Ectodermal cell (in vitro differentiated cells): ENCODE measurements at regions not wholly inside any gene's neighbourhood (a gene's known extent, or its start where the extent isn't known, plus 50 kb on each side); places are given as distances from the start of the nearest gene placed in this dataset.

Source experiments
- H3K27ac ChIP-seq: 2 replicates; pipeline ENCODE4 v1.7.0; 2013; ENCODE audit warnings: mild to moderate bottlenecking, low read depth, low read length; ENCODE audit not compliant: insufficient read depth, poor library complexity, severe bottlenecking
- H3K27me3 ChIP-seq: 2 replicates; pipeline ENCODE4 v1.7.0; 2013; ENCODE audit warnings: mild to moderate bottlenecking, low read length; ENCODE audit not compliant: insufficient read depth, control insufficient read depth, poor library complexity, severe bottlenecking
- H3K36me3 ChIP-seq: one replicate; pipeline ENCODE4 v1.7.0; 2013; ENCODE audit warnings: low read length; ENCODE audit not compliant: control insufficient read depth, insufficient read depth
- H3K4me1 ChIP-seq: one replicate; pipeline ENCODE4 v1.7.0; 2013; ENCODE audit warnings: low read length; ENCODE audit not compliant: control insufficient read depth, insufficient read depth
- H3K4me3 ChIP-seq: 2 replicates; pipeline ENCODE4 v1.7.0; 2013; ENCODE audit warnings: low read depth, low read length, control low read depth; ENCODE audit not compliant: insufficient read depth
- H3K9me3 ChIP-seq: 2 replicates; pipeline ENCODE4 v1.7.0; 2013; ENCODE audit warnings: mild to moderate bottlenecking, low read length, moderate library complexity; ENCODE audit not compliant: control insufficient read depth
- WGBS, 2 experiments: methylation state at CpG; one replicate each; pipeline ENCODE4 v1.1.7; 2013; ENCODE audit warnings: missing lambda C conversion rate in 2 of 2; 5-methylcytosine and 5-hydroxymethylcytosine counted together

DNA sequence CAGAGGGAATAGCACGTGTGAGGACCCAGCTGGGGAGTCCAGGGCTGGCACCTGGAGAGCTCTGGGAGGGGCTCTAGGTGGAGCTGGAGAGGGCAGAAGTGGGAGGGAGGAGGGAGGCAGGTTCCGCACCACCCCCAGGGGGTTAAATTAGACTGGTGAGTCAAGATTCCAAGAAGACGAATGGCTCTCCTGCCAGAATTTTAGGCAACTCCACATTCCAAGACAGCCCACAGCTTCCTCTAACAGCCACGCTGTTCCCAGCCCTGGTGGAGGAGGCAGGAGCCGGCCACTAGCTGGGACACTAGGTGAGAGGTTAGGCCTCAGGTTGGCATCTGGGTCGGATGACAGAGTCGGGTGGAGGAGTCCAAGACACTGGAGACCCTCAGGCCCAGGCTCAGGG is 60.2 kb downstream of the TFAP2C start:
- H3K36me3 ChIP-seq, result no peaks in the 10 kb centered on the region
- 75 to 76% methylated on average over 7 of the region's 7 CpGs for WGBS, 2 experiments
- no peak overlapping the region for H3K27ac ChIP-seq
- peaks cover 3% of the 10 kb centered on the region for H3K4me1 ChIP-seq
- no peak overlapping the region for H3K4me3 ChIP-seq
- no peaks in the 10 kb centered on the region for H3K9me3 ChIP-seq
- no peaks in the 10 kb centered on the region for H3K27me3 ChIP-seq

- Histone ChIP-seq H3K27ac (no peak overlapping the region), H3K27me3 (no peaks in the 10 kb centered on the region)
- WGBS, 2 experiments, result 79% methylated on average over 8 of the region's 8 CpGs
Observed at GRCh38 chr20:56689852-56690485, 60.9 kb downstream of the TFAP2C start.

DNA sequence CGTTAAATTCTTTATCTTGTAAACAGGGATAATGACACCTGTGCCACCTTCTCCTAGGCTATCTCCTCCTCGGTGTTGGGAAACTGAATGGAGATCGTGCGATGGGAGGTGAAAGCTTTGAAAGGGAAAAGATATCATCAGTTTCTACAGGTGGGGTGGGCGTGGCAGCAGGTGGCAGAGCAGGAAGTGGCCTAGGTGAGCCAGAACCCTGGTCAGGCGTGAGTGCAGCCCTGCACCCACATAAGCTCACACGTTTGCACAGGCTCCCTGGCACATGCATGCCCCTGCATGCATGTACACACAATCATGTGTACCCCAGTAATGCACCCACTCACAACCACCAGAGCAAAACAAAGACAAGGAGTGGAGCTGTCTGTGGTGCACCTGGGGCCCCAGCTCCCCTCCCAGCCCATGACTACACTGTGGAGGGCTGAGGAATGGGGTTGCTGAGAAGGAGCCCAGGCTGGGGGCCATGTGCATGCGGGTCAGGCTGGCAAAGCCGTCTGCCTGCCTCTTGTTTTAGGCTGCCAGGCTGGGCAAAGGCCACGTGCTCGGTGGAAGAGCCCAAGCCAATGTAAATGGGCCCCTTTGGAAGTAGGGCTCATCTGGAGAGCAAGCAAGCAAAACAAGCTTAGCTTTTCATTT is 61.5 kb downstream of the TFAP2C start:
- Histone ChIP-seq H3K27me3 (no peaks in the 10 kb centered on the region), H3K4me1 (peaks cover 3% of the 10 kb centered on the region), H3K36me3 (no peaks in the 10 kb centered on the region), H3K27ac (no peak overlapping the region), H3K9me3 (no peaks in the 10 kb centered on the region), H3K4me3 (no peak overlapping the region)
- 80 to 82% methylated on average over 11 of the region's 11 CpGs for WGBS, 2 experiments

More at GRCh38 chr20:56689852-56690485, 60.9 kb downstream of the TFAP2C start:
- Histone ChIP-seq H3K36me3 (no peaks in the 10 kb centered on the region), H3K9me3 (no peaks in the 10 kb centered on the region), H3K4me1 (peaks cover 3% of the 10 kb centered on the region), H3K4me3 (no peak overlapping the region)

DNA sequence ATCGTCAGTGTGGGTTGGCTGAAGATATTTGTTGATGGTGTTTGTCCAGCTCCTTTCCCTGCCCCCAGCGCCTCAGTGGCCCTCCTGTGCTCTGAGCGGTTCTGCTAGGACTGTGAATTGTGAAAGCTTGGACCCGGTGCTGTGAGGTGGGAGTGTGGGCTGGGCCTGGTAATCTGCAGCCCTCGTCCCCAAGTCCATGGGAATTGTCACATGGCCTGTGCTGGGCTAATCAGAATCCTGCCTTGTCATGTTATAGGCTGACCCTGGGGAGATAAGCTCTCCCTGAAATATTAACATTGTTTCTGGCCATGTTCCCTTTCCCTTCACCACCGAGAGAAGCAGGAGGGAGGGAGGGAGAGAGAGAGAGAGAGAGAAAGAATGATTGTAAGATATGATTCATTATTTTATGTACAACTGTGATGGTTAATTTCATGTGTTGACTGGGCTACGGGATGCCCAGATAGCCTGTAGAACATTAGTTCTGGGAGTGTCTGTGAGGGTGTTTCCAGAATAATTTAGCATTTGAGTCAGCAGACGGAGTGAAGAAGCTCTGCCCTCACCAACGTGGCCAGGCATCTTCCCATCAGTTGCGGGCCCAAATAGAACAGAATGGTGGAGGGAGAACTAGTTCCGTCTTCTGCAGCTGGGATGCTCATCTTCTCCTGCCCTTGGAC is 62.4 kb downstream of the TFAP2C start:
- Histone ChIP-seq H3K4me3 (no peak overlapping the region), H3K9me3 (no peaks in the 10 kb centered on the region), H3K4me1 (peaks cover 3% of the 10 kb centered on the region), H3K27ac (no peak overlapping the region), H3K27me3 (no peaks in the 10 kb centered on the region), H3K36me3 (no peaks in the 10 kb centered on the region)
- 83 to 85% methylated on average over 10 to 11 of the region's 11 CpGs for WGBS, 2 experiments

DNA sequence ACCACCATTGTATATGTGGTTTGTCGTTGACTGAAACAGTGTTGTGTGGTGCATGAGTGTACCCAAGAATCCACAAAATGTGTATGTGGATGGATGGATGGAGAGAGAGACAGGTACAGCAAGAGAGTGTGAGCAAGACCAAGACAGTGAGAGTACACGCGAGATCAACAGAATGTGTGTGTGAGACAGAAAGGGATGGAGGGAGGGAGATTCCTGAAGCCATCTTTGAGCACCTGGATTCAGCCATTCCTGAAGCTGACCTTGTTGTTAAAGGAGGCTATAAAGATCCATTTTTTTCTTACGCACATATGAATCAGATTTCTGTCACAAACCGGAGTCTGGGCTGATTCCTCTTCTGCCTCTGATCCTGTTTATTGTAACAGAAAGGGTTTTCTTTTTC is 64.1 kb downstream of the TFAP2C start:
- Histone ChIP-seq H3K27ac (no peak overlapping the region), H3K4me3 (no peak overlapping the region), H3K9me3 (no peaks in the 10 kb centered on the region), H3K4me1 (peaks cover 3% of the 10 kb centered on the region), H3K27me3 (no peaks in the 10 kb centered on the region), H3K36me3 (no peaks in the 10 kb centered on the region)
- 95 to 97% methylated on average over 5 of the region's 5 CpGs for WGBS, 2 experiments

- Histone ChIP-seq H3K4me1 (peaks cover 6% of the 10 kb centered on the region), H3K4me3 (no peak overlapping the region), H3K9me3 (no peaks in the 10 kb centered on the region), H3K27me3 (no peaks in the 10 kb centered on the region), H3K36me3 (no peaks in the 10 kb centered on the region), H3K27ac (no peak overlapping the region)
- 93% methylated on average over 11 of the region's 11 CpGs for WGBS, 2 experiments
Observed at GRCh38 chr20:56697476-56697875, 68.4 kb downstream of the TFAP2C start.

DNA sequence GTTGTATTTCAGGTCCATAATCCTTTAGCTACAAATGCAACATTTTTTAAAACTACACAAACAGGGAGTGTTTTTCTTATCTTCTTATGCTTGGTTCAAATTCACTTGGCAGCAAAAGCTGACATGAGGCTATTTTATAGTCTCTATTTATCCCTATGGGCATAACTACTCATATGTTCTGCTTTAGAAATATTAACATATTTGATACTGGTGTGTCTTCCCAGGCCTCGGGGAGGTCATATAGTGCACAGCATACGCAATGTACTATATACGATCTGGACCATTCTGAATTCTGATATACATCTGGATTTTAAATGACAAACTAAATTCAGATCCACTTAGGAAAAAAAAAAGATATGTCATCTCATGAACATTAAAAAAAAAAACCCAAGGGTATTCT is 69.2 kb downstream of the TFAP2C start:
- no peaks in the 10 kb centered on the region for H3K27me3 ChIP-seq
- no peak overlapping the region for H3K27ac ChIP-seq
- peaks cover 6% of the 10 kb centered on the region for H3K4me1 ChIP-seq
- no peaks in the 10 kb centered on the region for H3K9me3 ChIP-seq
- no peaks in the 10 kb centered on the region for H3K36me3 ChIP-seq
- H3K4me3 ChIP-seq, result no peak overlapping the region
- WGBS, 2 experiments, result 84 to 91% methylated on average over 3 of the region's 3 CpGs

- H3K27ac ChIP-seq, result no peak overlapping the region
- H3K4me1 ChIP-seq, result peaks cover 6% of the 10 kb centered on the region
- no peak overlapping the region for H3K4me3 ChIP-seq
- H3K9me3 ChIP-seq, result no peaks in the 10 kb centered on the region
- whole genome bisulfite sequencing, 2 experiments, result 65 to 66% methylated on average over 7 of the region's 7 CpGs
- no peaks in the 10 kb centered on the region for H3K27me3 ChIP-seq
- H3K36me3 ChIP-seq, result no peaks in the 10 kb centered on the region
Observed at GRCh38 chr20:56698749-56699148, 69.6 kb downstream of the TFAP2C start.

DNA sequence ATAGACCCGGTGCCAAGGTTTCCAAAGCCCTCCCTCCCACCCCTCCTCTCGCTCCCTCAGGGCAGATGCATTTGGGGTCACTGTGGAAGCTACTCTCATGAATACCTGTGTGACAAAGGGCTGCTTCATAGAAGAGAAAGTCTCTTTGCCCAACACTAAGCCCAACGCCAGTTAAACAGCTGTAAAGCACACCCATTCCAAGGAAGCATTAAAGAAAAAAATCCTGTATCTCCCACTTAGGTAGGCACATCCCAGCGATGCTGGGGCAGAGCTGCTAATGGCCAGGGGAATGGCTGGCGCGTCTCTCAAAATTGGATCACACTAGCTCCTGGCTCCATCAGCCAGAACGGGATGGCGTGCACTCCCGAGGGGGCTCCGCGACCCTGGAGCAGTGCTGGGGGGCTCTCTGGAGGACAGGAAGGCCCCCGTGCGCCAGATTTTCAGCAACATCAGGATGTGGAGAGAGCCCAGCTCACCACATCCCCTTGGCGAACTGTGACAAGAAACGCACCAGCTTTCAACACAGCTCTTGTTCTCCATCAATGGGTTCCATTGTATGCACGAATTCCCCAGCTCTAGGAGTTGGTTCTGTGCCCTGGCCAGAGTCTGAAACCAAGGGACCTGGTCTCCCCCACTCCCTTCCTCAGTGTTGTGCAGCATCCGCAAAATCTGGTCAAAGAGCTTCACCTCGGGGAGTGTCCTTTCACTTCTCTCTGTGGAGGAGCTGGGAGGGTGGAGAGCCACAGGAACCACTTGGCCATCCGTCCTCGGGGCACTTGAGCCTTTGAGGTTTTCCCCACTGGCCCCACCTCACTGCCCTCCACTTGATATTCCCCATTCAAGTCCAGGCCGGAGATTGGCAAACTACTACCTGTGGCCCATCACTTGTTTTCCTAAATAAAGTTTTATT is 74.1 kb downstream of the TFAP2C start:
- peaks cover 6% of the 10 kb centered on the region for H3K4me1 ChIP-seq
- H3K27me3 ChIP-seq, result no peaks in the 10 kb centered on the region
- 93% methylated on average over 20 to 21 of the region's 21 CpGs for WGBS, 2 experiments
- H3K9me3 ChIP-seq, result no peaks in the 10 kb centered on the region
- no peak overlapping the region for H3K27ac ChIP-seq
- H3K36me3 ChIP-seq, result no peaks in the 10 kb centered on the region
- no peak overlapping the region for H3K4me3 ChIP-seq
